Transverse colon (tissue), 4 donors: ENCODE measurements at regions not wholly inside any gene's neighbourhood (a gene's known extent, or its start where the extent isn't known, plus 50 kb on each side); places are given as distances from the start of the nearest gene placed in this dataset.

ENCODE experiments used
- EP300 ChIP-seq: sonication (generic); formaldehyde crosslinking; IDR thresholded peaks from one replicate; pipeline ENCODE4 v1.6.1; 2017; ENCODE audit warnings: antibody characterized with exemption, low read depth
- POLR2A ChIP-seq: fragments of 450-650 bp; IDR thresholded peaks from one replicate; pipeline ENCODE4 v1.6.1; 2016; ENCODE audit warnings: antibody characterized with exemption, mild to moderate bottlenecking, moderate library complexity
- POLR2AphosphoS5 ChIP-seq, 3 donors: sonication (generic); formaldehyde crosslinking; IDR thresholded peaks; one replicate each; pipeline ENCODE4 v1.6.1; 2016; ENCODE audit warnings: antibody characterized with exemption in 3 of 3
- TF ChIP-seq, protein P1 (sequence below), 5 experiments: fragments of 200-600 bp in 3 of 5; fragments of 450-650 bp in 2 of 5; sonication (generic) in 3 of 5; IDR thresholded peaks; 1 replicate in 2 of 5; 2 replicates in 3 of 5; pipeline ENCODE4 v1.5.1; 2016 to 2017; ENCODE audit warnings: antibody characterized with exemption in 5 of 5, inconsistent platforms in 3 of 5, mild to moderate bottlenecking in 2 of 5, moderate library complexity in 1 of 5

- TF ChIP-seq, protein P1, sequence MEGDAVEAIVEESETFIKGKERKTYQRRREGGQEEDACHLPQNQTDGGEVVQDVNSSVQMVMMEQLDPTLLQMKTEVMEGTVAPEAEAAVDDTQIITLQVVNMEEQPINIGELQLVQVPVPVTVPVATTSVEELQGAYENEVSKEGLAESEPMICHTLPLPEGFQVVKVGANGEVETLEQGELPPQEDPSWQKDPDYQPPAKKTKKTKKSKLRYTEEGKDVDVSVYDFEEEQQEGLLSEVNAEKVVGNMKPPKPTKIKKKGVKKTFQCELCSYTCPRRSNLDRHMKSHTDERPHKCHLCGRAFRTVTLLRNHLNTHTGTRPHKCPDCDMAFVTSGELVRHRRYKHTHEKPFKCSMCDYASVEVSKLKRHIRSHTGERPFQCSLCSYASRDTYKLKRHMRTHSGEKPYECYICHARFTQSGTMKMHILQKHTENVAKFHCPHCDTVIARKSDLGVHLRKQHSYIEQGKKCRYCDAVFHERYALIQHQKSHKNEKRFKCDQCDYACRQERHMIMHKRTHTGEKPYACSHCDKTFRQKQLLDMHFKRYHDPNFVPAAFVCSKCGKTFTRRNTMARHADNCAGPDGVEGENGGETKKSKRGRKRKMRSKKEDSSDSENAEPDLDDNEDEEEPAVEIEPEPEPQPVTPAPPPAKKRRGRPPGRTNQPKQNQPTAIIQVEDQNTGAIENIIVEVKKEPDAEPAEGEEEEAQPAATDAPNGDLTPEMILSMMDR (IDR thresholded peaks at IDR 0.05) = no peak
- TF ChIP-seq EP300 = no peak
- no peak for TF ChIP-seq POLR2A
- TF ChIP-seq POLR2AphosphoS5 (IDR thresholded peaks at IDR 0.05) = no peak
These were observed 152.1 kb downstream of the URI1 start for GRCh38 chr19:30093966-30094755.
